Globus pallidus (tissue), 1 donor: ENCODE measurements at regions not wholly inside any gene's neighbourhood (a gene's known extent, or its start where the extent isn't known, plus 50 kb on each side); places are given as distances from the start of the nearest gene placed in this dataset.
"Not testable (repeated sequence)": the region's sequence is repeated elsewhere in the genome, so short reads cannot be mapped to it uniquely, and the experiment has no call there.

Source experiments
- DNase-seq: peaks from one replicate; pipeline ENCODE4 v3.0.0-alpha.2; 2015; ENCODE audit warnings: low spot score

DNA sequence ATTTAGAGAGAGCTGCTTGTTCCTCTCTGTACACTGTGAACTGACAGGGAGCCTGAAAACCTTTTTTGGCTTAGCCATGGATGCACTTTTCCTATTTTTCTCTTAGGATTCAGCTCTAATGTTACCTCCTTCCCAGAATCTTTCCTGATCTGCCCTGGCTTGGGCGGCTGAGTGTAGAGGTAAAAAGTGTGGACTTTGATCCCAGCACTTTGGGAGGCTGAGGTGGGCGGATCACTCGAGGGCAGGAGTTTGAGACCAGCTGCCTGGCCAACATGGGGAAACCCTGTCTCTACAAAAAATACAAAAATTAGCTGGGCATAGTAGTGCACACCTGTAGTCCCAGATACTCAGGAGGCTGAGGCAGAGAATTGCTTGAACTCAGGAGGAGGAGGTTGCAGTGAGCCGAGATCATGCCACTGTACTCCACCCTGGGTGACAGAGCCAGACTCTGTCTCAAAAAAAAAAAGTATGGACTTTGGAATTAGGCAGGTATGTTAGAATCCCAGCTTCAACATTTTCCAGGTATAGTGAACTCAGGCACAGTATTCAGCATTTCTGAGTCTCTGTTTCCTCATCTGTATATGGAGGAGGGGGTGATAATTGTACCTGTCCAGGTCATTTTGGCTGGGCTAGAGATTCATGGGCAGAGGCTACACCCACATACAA lies 212.5 kb upstream of the EEF2KMT start:
- DNase-seq: no peak

DNA sequence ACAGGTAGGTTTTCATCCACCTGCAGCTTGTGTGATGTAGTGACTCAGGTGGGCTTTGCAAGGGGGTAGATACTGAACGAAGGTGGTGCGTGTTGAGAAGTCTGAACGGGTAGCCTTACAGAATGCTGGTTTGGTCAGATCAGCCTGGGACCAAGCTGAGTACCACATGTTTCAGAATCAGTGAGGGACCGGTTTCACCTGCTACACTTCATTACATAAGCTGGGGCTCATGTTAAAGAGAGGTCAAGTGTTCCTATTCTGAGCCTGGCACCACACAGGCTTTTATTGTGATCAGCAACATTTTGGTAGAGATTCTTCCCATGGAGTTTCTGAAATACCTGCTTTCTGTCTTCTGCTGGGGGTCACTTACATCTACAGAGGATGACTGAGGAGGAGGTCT lies 207.4 kb upstream of the EEF2KMT start:
- no peak for DNase-seq

DNA sequence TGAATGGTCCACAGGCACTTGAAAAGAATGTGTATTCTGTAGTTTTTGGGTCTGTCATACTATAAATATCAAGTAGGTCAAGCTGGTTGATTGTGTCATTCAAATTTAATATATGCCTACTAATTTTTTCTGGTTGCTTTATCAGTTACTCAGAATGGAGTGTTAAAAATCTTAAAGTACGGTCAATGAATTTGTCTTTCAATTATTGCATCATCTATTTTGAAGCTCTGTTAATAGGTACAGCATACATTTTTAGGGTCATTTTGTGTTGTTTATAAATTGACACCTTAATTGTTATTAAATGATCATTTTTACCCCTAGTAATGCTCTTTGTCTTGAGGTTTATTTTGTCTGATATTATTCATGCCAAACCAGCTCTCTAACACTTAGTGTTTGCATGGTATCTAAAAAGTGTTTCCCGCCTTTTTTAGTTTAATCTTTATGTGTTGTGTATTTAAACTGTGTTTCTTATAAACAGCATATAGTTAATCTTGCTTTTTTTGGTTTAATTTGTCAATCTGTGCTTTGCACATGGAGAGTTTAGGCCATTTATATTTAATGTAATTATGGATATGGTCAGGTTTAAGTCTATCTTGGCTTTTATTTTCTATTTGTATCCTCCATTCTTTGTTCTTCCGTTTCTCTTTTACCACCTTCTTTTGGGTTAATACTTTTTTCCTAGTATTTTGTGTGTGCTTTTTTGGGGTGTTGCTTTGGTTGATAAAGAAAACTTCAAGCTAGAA lies 204.9 kb upstream of the EEF2KMT start:
- DNase-seq: no peak

DNA sequence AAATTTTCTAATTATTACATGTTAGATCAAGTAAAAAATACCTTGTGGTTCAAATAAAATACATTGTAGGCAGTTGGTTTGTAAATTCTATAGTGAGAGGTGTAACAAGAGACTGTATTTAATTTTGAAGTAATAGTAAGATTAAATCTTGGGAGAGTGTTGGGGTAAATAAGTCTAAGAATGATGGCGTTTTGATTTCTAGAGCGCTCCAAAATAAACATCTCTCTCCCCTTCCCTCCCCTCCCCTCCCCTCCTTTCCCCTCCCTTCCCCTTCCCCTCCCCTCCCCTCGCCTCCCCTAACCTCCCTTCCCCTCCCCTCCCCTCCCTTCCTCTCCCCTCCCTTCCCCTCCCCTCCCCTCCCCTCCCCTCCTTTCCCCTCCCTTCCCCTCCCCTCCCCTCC lies 200.6 kb upstream of the EEF2KMT start:
- DNase-seq: no peak

DNA sequence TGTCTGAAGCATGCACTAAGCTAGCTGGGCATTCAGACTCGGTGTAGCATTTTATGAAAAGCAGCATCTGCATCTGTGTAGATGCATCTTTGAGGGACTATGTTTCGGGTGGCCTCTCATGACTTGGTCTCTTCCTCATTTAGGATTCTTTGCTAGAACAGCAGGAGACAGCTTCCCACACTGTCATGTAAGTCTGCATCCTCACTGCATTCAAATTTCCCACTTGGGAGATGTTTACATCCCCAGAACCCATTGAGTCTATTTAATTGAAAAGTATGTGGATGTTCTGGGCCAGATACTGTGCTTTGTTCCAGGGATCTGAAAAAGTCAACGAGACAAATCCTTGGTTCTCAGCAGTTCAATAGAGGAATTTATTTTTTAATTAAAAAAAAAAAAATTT lies 198.6 kb upstream of the EEF2KMT start:
- no peak for DNase-seq

DNA sequence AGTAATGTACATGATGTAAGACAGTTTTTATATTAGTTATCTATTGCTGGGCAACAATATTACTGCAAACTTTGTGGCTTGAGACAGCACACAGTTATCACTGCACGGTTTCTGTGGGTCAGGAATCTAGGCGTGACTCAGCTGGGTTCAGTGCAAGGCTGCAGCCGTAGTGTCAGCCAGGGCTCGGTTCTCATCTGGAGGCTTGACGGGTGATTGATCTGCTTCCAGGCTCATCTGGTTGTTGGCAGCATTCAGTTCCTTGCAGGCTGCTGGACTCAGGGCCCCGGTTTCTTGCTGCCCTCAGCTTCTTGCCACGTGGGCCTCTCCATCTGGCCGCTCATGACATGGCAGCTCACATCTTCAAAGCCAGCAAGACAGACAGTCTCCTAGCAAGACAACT lies 197.7 kb upstream of the EEF2KMT start:
- DNase-seq: not testable (repeated sequence)

DNA sequence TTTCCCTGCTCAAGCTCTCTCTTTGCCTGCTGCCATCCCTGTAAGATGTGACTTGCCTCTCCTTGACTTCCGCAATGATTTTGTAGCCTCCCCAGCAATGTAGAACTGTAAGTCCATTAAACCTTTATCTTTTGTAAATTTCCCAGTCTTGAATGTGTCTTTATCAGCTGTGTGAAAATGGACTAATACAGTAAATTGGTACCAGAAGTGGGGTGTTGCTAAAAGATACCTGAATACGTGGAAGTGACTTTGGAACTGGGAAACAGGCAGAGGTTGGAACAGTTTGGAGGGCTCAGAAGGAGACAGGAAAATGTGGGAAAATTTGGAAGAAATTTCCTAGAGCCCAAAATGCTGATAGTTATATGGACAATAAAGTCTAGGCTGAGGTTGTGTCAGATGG lies 184.6 kb upstream of the EEF2KMT start:
- not testable (repeated sequence) for DNase-seq

DNA sequence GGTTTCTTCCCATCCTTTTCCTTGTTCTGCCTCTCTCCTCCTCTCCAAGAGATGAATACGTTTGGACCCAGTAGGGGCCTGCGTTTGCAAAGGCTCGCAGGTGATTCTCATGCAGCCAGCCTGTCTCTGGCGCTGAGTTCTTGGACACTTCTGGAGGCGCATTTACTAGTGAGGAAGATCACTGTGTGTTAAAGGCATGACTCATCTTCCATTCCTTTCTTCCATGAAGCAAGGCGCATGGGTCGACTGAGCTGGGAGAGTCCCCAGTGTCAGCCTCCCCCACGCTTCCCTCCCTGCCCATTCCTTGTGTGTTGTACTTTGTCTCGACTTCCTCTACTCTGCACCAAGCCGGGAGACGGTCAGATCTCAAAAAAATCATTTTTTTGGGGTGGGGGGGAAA lies 159.9 kb upstream of the EEF2KMT start:
- no peak for DNase-seq

DNA sequence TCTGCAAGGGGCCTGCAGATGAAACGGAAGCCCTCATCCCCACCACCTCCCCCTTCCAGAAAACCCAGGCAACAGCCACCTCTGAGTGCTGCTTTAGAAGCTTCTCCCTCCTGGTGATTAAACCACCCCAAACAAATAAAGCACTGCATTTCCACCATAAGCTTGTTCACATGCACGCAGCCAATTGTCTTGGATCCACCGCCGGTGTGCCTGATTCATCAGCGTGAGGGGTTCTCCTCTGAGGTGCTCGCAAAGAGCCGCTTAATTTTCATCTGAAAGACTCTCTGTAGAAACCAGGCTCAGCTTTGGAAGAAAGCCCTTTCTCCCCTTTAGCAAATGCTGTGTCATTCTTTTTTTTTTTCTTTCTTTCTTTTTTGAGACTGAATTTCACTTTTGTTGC lies 155.2 kb upstream of the EEF2KMT start:
- no peak for DNase-seq

DNA sequence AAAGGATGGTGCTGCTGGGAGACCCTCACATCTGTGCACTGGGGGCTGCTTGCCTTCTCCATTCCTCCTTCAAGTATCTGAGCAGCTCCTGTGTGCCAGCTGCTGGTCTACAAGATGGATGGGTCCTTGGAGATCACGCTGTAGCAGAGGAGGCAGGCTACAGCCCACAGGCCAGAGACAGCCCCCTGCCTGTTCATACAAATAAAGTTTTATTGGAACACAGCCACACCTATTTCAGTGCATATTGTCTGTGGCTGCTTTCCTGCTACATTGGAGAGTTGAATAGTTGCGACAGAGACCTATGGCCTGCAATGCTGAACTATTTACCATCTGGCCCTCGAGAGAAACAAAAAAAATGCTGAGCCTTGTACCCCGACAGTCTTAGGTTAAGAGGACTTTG lies 149.8 kb upstream of the EEF2KMT start:
- not testable (repeated sequence) for DNase-seq

DNA sequence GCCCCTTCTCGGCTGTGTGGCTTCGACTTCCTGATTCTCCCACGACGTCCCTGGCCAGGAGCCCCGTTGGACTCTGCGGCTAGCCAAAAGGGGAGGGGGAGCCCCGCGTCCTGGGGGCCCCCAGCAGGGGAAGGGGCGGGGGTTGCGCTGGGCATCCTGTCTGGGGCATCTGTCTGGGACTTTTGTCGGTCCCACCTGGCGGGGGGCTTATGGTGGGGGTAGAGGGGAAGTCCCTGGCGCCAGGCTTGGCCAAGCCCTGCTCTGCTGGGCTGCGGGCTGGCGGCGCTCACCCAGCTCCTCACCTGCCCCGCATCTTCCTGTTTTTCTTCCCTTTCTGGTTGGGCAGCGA lies 142.7 kb upstream of the EEF2KMT start:
- not testable (repeated sequence) for DNase-seq

DNA sequence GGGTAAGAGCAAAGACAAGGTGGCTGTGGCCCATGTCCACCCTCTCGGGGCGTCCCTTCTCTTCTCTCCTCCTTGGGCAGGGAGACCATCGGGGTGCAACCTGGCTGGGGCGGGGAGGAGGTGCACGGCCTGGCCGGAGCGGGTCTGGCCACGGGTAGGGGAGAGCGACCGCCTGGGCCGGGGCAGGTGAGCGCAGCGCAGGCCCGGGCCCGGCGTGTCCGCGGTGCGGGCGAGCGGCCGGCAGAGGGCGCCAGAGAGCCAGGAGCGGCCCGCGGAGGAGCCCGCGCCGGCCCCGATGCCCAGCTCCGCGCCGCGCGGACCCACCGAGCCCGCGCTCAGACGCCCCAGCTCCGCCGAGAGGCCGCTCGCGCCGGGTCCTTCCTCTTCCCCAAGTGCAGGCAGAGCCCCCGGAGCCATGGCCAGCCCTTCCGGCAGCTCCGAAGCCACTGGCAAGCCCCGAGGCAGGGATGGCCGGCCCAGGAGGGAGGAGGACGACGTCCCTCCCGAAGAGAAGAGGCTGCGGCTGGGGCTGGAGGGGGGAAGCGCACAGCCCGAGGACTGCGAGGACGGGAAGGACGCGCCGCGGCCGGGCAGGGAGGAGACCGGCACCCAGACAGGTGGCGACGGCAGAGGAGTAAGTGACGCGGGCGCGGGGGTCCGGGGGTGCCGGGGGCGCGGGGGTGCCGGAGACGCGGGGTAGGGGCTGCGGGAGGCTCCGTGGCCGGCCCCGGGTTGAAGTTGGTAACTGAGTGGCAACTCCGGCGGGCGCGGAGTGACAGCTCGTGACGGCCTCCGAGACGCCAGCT lies 142.1 kb upstream of the EEF2KMT start:
- not testable (repeated sequence) for DNase-seq

DNA sequence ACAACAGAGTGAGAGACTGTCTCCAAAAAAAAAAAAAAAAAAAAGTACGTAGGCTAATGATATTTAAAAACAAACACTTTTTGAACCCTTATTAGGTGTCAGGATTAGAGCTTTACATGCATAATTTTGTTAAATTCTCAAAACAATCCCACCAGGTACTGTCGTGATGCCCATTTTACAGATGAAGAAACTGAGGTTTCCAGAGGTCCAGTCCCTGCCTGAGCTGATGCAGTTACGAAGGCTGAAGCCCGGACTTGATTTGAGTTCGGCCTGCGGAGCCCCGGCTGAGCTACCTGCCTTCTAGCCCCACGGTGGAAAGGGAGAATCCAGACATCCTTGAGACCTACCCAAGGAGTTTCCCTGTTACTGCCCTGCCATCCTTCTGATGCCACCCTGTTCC lies 137.5 kb upstream of the EEF2KMT start:
- no peak for DNase-seq

DNA sequence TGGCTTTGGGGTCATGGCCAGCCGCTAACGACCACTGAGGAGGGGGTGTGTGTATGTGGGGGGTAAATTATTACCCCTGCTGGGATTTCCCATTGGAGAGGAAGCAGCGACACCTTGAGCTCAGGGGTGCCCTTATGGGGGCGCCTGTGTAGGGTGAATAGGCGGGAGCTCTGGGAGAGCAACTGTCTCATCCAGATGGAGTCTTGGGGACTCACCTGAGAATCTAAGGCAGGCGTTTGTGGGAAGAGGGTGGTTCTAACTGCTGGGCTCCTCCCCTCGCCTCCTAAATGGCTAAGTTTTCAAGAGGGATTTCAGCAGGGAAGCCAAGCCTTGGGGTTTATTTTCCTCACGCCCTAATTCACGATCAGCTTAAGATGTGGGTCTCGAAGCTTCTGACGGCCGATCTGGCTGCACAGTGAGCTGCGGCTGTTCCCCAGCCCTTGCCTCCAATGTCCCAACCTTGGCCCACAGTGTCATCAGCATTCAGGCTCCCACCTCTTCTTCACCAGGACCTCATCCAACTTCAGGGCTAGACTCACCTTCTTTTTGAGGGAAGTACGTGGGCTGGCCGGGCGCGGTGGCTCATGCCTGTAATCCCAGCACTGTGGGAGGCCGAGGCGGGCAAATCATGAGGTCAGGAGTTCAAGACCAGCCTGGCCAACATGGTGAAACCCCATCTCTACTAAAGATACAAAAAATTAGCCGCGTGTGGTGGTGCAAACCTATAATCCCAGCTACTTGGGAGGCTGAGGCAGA lies 136.9 kb upstream of the EEF2KMT start:
- no peak for DNase-seq

DNA sequence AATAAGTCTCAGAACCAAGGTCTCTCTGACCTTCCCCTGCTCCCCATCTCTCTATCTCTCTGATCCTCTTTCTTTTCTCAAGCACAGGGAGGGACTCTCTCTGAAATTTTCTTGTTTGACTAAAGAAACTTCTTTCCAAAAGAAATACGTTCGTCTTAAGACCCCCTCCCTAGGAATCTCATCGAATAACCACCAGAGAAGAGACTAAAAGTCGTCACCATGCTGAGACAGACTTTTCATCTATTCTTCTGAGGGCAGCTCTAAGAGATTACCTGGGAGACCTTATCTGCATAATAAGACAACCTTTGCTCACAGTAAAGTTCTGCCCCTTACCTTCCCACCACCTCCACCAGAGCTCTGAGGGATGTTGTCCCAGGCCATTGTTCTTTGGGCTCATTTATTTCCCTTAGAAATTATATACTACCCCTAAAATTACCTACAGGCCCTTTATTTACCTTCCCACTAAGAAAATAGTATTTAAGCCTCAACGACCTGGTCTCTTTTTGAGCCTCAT lies 133.7 kb upstream of the EEF2KMT start:
- no peak for DNase-seq

DNA sequence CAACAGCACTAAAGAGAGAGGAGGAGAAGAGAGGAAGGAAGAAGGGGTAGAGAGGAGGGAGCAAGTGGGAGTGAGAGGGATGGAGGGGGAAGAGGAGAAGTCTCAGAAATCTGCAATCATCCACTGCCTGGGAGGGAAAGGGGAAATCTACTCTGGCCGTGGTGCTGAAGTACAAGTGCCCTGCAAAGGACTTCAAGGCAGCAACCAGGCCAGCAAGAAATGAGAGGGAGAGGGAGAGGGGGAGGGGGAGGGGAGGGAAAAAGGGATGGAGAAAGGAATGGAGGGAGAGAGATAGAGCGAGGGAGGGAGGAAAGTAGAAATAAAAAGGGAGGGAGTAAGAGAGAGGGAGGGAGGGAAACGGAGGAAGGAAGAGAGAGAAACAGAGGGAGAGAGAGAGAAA lies 130.8 kb upstream of the EEF2KMT start:
- DNase-seq: no peak

DNA sequence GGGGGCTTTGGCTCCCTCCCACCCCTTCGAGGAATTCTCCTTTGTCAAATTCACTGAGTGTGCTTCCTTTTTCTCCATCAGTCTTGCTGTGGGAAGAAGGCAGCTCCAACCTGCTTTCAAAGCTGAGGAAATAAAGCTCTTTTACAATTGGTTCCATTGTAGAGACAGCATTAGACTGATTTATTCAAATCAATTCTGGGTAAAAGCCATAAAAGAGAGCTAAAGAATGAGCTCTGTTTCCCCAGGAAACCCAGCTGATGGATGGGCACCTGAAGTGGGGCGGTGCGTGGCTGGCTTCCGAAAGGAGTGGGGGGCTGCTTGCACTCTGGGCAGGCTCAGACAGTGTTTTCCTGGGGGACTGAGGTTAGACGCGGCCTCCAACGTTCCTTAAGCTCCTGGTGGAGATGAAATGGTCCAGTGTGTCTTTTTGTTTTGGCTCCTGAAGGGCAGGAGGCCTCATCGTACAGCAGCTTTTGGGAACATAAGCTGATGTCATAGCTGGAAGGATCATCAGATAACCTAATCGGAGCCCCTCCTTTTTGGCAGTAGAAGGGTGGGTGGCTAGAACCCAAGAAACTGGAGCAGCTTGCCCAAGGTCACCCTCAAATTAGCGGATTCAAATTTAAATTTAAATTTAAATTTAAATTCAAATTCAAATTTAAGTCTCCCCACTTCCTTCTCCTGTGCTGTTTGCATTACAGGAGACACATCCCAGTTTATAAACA lies 128.5 kb upstream of the EEF2KMT start:
- DNase-seq: peak; percentile 14

DNA sequence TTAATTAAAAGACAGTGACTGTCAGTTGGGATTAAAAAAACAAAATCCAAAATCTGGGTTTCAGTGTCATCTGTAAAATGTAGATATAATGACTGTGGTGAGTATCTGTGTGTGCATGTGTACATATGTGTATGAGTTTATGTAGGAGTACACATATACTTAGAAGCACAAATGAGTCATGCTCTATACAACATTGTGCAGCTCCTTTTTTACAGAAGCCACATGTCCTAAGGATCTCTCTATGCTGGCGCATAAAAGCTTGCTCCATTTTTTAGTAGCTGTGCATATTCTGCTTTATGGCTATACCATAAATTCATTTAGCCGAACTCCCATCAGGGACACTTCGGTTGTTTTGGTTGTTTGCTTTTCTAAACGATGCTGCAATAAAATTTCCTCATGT lies 125.2 kb upstream of the EEF2KMT start:
- DNase-seq: no peak

DNA sequence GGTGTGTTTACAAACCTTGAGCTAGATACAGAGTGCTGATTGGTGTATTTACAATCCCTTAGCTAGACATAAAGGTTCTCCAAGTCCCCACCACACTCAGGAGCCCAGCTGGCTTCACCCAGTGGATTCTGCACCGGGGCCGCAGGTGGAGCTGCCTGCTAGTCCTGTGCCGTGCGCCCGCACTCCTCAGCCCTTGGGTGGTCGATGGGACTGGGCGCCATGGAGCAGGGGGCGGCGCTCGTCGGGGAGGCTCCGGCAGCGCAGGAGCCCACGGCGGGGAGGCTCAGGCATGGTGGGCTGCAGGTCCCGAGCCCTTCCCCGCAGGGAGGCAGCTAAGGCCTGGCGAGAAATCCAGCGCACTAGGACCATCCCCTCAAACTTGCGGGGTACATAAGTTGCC lies 124.2 kb upstream of the EEF2KMT start:
- not testable (repeated sequence) for DNase-seq

DNA sequence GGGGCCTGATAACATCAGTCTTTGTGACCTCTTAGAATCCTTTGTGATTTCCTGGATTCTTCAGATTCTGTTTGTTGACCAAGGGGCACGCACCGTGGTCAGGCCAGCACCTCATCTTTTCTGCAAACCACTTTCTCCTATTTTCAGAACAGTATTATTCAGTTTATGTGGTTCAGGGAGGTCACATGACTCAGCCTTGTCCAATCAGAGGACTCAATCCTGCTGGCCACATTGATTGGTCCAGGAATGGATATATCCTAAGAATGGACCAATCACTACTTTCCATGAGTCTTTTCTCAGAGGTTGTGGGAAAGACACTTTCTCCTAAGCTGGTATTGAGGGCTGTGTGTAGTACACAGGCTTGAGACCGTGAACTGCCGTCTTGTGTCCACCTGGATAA lies 123.1 kb upstream of the EEF2KMT start:
- no peak for DNase-seq

DNA sequence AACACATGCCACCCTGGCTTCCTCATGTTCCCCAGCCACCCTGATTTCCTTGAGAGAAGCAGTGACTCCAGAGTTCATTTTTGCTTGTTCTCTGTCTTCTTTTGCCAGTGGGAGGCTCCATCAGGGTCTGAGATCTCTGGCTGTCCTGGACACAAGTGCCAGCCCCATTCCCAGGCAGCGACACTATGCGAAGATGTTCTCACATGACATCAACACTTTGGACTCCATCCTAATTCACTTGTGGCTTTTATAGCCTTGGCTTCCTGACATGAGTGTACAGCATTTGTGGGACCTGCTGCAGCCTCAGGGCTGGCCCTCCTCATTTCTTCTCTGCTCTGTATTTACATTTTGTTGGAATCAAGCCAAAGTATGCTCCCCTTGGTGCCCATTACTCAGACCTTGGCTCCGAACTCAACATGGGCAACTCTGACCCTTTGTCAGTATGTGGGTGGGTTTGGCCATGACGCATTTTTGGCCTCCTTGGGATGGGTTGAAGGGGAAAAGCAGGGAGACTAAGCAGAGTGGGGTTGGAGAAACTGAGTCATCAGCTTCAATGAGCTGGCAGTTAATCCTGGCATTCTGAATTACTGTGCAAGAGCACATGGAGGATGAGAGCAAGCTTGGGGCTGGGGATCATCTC lies 119.0 kb upstream of the EEF2KMT start:
- peak; percentile 1 for DNase-seq
